Neutrophil (primary cell): ENCODE measurements at regions not wholly inside any gene's neighbourhood (a gene's known extent, or its start where the extent isn't known, plus 50 kb on each side); places are given as distances from the start of the nearest gene placed in this dataset.
"Not testable (repeated sequence)": the region's sequence is repeated elsewhere in the genome, so short reads cannot be mapped to it uniquely, and the experiment has no call there.

Experiments used
- H3K27ac ChIP-seq: fragments of 200-600 bp; sonication (generic); 2 replicates; pipeline ENCODE4 v1.5.1; 2016; ENCODE audit warnings: mild to moderate bottlenecking, moderate library complexity
- H3K27me3 ChIP-seq: fragments of 200-600 bp; sonication (generic); 2 replicates; pipeline ENCODE4 v1.6.0; 2016; ENCODE audit warnings: mild to moderate bottlenecking
- H3K36me3 ChIP-seq: fragments of 200-600 bp; sonication (generic); 2 replicates; pipeline ENCODE4 v1.5.1; 2017
- H3K4me1 ChIP-seq, 2 experiments: fragments of 200-600 bp in 1 of 2; sonication (generic) in 1 of 2; 1 replicate in 1 of 2; 2 replicates in 1 of 2; pipeline versions ENCODE4 v1.5.1 to v1.6.1; 2013 to 2016; ENCODE audit warnings: low read depth in 1 of 2, low read length in 1 of 2, mild to moderate bottlenecking in 1 of 2, moderate library complexity in 1 of 2; ENCODE audit not compliant: control insufficient read depth in 1 of 2, insufficient read depth in 1 of 2
- H3K4me3 ChIP-seq, 2 experiments: fragments of 200-600 bp in 1 of 2; sonication (generic) in 1 of 2; 1 replicate in 1 of 2; 2 replicates in 1 of 2; pipeline ENCODE4 v1.5.1; 2013 to 2016; ENCODE audit warnings: low read depth in 1 of 2, low read length in 1 of 2, mild to moderate bottlenecking in 1 of 2, moderate library complexity in 1 of 2
- H3K9me3 ChIP-seq: fragments of 200-600 bp; sonication (generic); 2 replicates; pipeline ENCODE4 v1.5.1; 2016
- TF ChIP-seq, protein P1 (sequence below): fragments of 200-600 bp; sonication (generic); IDR thresholded peaks from 2 replicates; pipeline ENCODE4 v1.5.1; 2016; ENCODE audit warnings: antibody characterized with exemption

DNA sequence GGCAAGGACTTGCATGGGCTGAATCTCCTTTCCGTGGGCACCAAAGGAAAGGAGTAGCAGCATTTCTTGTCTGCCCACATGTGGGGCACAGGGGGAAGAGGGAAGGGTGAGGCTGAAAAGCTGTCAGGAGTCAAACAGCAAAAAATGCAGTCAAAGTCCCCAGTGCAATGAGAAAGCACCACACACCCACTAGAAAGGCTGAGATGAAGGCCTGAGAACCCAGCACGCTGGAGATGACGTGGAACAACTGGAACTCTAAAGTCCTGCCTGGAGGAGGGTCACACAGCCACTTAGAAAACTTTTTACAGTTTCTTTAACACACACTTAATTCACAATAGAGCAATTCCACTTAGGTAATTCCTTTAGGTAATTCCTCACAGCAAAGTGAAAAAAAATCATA, 94.6 kb upstream of the IGFBPL1 start:
- Histone ChIP-seq H3K27ac (no peak overlapping the region), H3K36me3 (no peaks in the 10 kb centered on the region), H3K27me3 (peaks cover 60% of the 10 kb centered on the region), H3K4me1 (no peaks in the 10 kb centered on the region), H3K4me3 (no peak overlapping the region), H3K9me3 (no peaks in the 10 kb centered on the region)
- TF ChIP-seq, protein P1, sequence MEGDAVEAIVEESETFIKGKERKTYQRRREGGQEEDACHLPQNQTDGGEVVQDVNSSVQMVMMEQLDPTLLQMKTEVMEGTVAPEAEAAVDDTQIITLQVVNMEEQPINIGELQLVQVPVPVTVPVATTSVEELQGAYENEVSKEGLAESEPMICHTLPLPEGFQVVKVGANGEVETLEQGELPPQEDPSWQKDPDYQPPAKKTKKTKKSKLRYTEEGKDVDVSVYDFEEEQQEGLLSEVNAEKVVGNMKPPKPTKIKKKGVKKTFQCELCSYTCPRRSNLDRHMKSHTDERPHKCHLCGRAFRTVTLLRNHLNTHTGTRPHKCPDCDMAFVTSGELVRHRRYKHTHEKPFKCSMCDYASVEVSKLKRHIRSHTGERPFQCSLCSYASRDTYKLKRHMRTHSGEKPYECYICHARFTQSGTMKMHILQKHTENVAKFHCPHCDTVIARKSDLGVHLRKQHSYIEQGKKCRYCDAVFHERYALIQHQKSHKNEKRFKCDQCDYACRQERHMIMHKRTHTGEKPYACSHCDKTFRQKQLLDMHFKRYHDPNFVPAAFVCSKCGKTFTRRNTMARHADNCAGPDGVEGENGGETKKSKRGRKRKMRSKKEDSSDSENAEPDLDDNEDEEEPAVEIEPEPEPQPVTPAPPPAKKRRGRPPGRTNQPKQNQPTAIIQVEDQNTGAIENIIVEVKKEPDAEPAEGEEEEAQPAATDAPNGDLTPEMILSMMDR = no peak

DNA sequence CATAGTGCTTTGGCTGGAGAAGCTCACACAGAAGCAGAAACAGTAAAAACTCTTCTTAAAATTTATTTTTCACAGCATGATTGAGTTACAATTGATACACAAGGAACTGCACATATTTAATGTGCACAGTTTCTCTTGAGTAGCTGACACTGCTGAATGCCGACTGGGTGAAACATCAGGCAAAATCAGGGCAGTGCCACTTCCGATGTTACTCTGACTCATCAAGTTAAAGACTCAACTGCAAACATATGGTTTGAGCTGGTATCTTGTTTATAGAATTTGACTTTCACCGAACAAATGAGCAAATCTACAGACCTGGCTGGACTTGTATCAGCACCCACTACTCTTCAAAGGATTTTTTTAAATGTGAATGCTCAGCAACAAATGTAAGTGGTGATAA, 92.0 kb upstream of the IGFBPL1 start:
- H3K4me1 ChIP-seq, H3K4me3 ChIP-seq, H3K9me3 ChIP-seq, H3K27ac ChIP-seq, H3K36me3 ChIP-seq: not testable (repeated sequence)
- H3K27me3 ChIP-seq = peaks cover 50% of the 10 kb centered on the region

DNA sequence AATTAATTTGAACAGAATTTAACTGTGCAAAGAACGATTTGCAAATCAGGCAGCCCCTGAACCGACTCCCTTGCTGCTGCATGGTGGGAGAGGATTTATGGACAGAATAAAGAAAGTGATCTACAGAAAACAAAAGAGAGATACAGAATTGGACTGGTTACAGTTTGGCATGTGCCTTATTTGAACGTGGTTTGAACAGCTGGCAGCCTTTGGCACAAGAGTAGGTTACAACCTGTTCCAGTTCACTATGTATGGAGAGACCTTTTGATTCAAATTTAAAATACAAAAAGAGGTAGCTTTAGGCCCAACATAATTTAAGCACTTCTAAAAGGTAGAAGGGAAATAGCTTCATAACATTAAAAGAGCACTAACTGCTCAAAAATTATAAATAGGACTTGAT, 90.8 kb upstream of the IGFBPL1 start:
- H3K9me3 ChIP-seq, H3K4me1 ChIP-seq, H3K36me3 ChIP-seq, H3K27ac ChIP-seq, H3K4me3 ChIP-seq: not testable (repeated sequence)
- peaks cover 38% of the 10 kb centered on the region for H3K27me3 ChIP-seq

DNA sequence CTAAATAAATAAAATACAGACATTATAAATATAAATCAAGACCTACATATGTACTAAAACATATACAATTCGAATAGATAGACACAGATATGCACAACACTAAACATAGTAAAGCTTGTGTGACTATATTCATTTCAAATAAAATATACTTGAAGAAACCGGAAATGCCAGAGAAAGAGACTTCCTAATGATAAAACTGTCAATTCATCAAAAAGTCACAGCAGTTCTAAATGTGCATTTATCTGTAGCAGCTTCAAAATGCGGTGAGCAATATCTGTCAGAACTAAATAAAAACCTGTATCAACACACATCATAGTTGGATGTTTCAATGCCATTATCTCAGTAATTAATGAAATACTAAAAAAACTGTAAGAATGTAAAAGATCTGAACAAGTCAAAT, 86.1 kb upstream of the IGFBPL1 start:
- not testable (repeated sequence) for H3K4me3 ChIP-seq, H3K27ac ChIP-seq, H3K9me3 ChIP-seq, H3K36me3 ChIP-seq
- Histone ChIP-seq H3K4me1 (peaks cover 0 to 22% of the 10 kb centered on the region in 2 experiments), H3K27me3 (peaks cover 17% of the 10 kb centered on the region)

DNA sequence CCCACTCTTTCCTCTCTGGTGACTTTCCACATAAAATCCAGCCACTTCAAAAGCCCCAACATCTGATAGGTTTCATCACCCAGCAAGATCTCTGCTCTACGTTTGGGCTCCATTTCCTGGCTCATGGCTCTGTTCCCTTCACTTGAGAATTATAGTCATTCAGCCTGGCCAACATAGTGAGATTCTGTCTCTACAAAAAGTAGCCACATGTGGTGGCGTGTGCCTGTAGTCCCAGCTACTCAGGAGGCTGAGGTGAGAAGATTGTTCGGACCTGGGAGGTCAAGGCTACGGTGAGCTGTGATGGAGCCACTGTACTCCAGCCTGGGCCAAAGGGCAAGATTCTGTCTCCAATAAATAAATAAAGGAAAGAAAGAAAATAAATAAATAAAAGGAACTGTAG, 83.3 kb upstream of the IGFBPL1 start:
- Histone ChIP-seq H3K27me3 (peaks cover under 1% of the 10 kb centered on the region), H3K9me3 (no peaks in the 10 kb centered on the region), H3K4me1 (peaks cover 0 to 22% of the 10 kb centered on the region in 2 experiments), H3K27ac (no peak overlapping the region), H3K4me3 (no peak overlapping the region), H3K36me3 (no peaks in the 10 kb centered on the region)
- TF ChIP-seq, protein P1 = no peak

DNA sequence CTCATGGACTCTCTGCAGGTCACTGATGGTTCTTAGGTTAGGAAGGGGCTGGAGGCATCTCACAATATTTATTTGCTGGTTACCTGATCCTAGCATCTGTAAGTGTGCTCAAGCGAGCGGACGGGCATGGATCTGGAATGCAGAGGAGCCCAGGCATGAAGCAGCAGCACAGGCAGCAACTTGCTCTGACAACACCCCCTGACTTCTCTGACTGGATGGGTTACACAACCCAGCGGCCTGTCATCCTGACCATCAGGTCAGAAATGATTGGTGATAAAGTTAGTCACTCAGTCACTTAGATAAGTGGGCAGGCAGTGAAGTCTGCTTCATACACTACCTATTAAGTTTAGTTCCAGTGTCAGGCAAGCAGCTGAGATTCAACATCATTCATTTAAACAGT, 75.9 kb upstream of the IGFBPL1 start:
- H3K36me3 ChIP-seq, H3K9me3 ChIP-seq, H3K27ac ChIP-seq, H3K4me1 ChIP-seq, H3K4me3 ChIP-seq: not testable (repeated sequence)
- peaks cover 15% of the 10 kb centered on the region for H3K27me3 ChIP-seq

DNA sequence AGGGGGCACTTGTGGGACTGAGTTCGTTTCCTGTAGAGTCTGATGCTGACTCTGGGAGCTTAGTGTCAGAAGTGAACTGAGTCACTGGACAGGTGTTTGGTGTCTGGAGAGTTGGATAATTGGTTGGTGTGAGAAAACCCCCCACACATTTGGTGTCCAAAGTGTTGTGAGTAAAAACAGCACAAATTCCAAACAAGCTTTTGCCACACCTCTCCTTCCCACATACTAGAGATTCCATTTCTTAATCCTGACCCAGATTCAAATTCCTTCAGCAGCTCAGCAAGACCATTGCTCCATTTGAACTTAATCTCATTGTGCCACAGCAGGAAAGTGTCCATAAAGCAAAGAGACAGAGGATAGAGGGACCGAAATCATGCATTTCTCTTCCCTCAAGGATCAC, 74.3 kb upstream of the IGFBPL1 start:
- not testable (repeated sequence) for H3K4me3 ChIP-seq, H3K36me3 ChIP-seq, H3K27ac ChIP-seq, H3K4me1 ChIP-seq, H3K9me3 ChIP-seq
- peaks cover 15% of the 10 kb centered on the region for H3K27me3 ChIP-seq

DNA sequence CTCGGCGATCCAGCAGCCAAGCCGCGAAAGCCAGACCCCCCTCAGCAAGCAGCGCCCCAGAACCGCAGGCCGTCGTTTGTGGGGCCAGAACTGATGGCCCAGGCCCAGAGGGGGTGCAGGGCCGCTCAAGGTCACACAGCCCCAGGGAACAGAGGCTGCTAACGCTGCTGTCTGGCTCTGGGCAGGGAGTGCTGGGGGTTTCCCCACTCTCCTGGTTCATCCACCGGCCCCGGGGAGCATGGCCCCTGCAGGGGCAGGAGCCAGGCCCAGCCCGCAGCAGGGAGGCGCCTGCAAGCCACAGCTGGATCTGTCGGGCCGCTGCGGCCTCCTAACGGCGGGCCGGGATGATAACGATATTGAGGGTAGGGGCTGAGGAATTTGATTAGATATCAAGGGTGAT, 64.8 kb upstream of the IGFBPL1 start:
- TF ChIP-seq, protein P1 = no peak
- Histone ChIP-seq H3K27me3 (peaks cover 38% of the 10 kb centered on the region), H3K4me3 (no peak overlapping the region), H3K36me3 (no peaks in the 10 kb centered on the region), H3K4me1 (no peaks in the 10 kb centered on the region), H3K9me3 (no peaks in the 10 kb centered on the region), H3K27ac (no peak overlapping the region)
